Astrocyte of the cerebellum (primary cell): ENCODE measurements at regions not wholly inside any gene's neighbourhood (a gene's known extent, or its start where the extent isn't known, plus 50 kb on each side); places are given as distances from the start of the nearest gene placed in this dataset.

Experiments
- DNase-seq: peaks from one replicate; pipeline ENCODE4 v3.0.0-alpha.2; 2011; ENCODE audit warnings: low read depth
- H3K4me3 ChIP-seq: 2 replicates; pipeline ENCODE4 v1.5.1; 2011; ENCODE audit warnings: mild to moderate bottlenecking, low read depth, low read length, moderate library complexity
- CTCF ChIP-seq: IDR thresholded peaks from 2 replicates; pipeline ENCODE4 v1.5.1; 2012; ENCODE audit warnings: low read length, low read depth, moderate library complexity, mild to moderate bottlenecking; ENCODE audit errors: missing control alignments
- in situ Hi-C: cut with HindIII; loops from 2 replicates; pipeline ENCODE4 v1.10.0; 2017; ENCODE audit warnings: low sequenced_read_pairs

DNA sequence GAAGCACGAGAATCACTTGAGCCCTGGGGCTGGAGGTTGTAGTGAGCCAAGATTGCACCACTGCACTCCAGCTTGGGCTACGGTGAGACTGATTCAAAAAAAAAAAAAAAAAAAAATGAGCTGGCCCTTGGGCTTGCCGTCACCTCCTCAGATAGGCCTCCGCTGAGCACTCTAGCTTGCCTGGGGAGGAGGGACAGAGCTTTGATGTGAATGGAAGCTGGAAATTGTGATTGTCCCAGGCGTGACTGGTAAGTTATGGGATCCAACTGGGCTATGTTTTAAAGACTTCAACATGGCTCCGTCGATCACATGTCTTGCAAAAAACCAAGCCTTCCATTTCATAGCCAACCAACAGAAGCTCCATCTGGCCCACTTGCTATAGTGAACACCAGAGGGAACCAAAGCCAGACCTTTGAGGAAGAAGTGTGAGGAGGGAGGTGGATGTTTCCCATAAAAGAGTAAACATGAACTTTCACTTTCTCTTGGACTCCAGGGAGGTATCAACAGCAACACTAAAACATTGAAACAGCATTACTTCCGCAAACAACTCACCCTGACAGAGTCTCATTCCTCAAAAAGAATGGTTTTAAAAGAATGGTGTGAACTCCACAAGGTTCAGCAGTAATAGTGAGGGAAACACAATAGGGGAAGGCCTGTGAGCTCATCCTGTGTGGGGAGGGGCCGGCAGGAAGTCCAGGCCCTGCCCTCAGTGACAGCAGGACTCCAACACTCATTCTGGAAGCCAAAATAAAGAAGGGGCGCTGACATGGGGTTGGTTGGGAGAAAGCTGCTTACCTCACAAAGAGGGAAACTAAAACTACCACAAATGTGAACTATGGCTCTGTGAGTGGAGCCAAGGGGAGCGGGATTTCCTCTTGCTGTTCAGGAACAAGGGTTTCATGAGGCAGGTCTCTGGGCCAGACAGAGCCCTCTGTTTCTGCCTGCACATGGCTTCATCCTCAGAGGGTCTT, 59.2 kb upstream of the IL12A start:
- H3K4me3 ChIP-seq = no peak overlapping the region
- peak; percentile 55 for DNase-seq
- in situ Hi-C loops = no loop called here
- TF ChIP-seq CTCF = peak; percentile 60

DNA sequence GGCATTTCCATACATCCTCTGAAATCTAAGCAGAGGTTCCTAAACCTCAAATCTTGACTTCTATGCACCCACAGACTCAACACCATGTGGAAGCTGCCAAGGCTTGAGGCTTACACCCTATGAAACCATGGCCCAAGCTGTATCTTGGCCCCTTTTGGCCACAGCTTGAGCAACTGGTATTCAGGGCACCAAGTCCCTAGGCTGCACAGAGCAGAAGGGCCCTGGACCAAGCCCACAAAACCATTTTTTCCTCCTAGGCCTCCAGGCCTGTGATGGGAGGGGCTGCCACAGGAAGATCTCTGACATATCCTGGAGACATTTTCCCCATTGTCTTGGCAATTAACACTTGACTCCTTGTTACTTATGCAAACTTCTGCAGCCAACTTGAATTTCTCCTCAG, 54.4 kb upstream of the IL12A start:
- no peak for TF ChIP-seq CTCF
- H3K4me3 ChIP-seq = no peak overlapping the region
- DNase-seq = no peak
- in situ Hi-C loops = no loop called here

GRCh38 chr3:159936541-159936940, 52.1 kb upstream of the IL12A start:
- DNase-seq = no peak
- H3K4me3 ChIP-seq = no peak overlapping the region
- in situ Hi-C loops = no loop called here
- no peak for TF ChIP-seq CTCF

DNA sequence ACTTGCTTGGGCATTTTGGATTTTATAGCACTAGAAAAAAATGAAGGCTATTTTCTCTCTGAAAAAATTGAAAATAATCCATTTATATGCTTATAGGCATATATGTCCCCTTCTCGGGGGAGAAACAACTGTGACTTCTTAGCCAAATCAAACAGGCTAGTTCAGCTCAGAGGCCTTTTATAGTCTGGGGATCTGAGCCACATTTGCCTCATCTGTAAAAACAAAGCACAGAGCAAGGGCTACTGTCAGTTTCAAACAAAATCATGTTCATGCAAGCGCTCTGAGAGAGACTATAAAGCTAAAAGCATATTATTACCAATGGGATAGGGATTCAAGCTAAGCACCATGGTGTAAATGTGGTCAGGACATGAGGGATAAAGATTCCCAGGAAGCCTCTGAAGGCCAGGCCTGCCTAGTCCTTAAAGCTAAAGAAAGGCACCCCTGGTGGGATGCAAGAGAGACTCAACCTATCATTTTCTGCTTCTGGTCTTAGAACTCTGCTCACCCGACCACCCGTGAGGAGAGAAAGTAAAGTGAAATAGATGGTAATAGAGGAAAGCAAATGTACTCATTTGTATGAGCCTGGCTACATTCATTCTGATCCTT, 51.0 kb upstream of the IL12A start:
- TF ChIP-seq CTCF = no peak
- H3K4me3 ChIP-seq = no peak overlapping the region
- DNase-seq = no peak
- in situ Hi-C loops = no loop called here

GRCh38 chr3:159938714-159939113, 49.9 kb upstream of the IL12A start:
- no peak for TF ChIP-seq CTCF
- DNase-seq = no peak
- in situ Hi-C loops = no loop called here
- H3K4me3 ChIP-seq = no peak overlapping the region
